GM12878 (cell line): ENCODE measurements at regions not wholly inside any gene's neighbourhood (a gene's known extent, or its start where the extent isn't known, plus 50 kb on each side); places are given as distances from the start of the nearest gene placed in this dataset.

Experiments used
- BRCA1 ChIP-seq: IDR thresholded peaks from 2 replicates; pipeline ENCODE4 v1.6.1; 2011; ENCODE audit warnings: low read depth, low read length, improper control_type of control experiment
- CTCF ChIP-seq, 3 experiments: IDR thresholded peaks in 2 of 3; conservative IDR thresholded peaks in 1 of 3; 2 replicates each; pipeline ENCODE4 v1.5.1; 2011; ENCODE audit warnings: low read depth in 3 of 3, low read length in 3 of 3, mild to moderate bottlenecking in 3 of 3, control low read depth in 2 of 3, moderate library complexity in 2 of 3, inconsistent platforms in 1 of 3, mixed read lengths in 1 of 3; ENCODE audit not compliant: control insufficient read depth in 2 of 3, insufficient read depth in 1 of 3; ENCODE audit errors: extremely low read depth in 1 of 3
- EZH2 ChIP-seq: IDR thresholded peaks from 2 replicates; pipeline ENCODE4 v1.6.1; 2012; ENCODE audit warnings: low read depth, mild to moderate bottlenecking, control low read depth, inconsistent platforms, low read length, borderline replicate concordance; ENCODE audit not compliant: control insufficient read depth
- HDAC2 ChIP-seq: fragments of 200-600 bp; sonication (generic); IDR thresholded peaks from 2 replicates; pipeline ENCODE4 v1.6.1; 2017
- HDAC6 ChIP-seq: fragments of 200-600 bp; sonication (generic); IDR thresholded peaks from one replicate; pipeline ENCODE4 v1.8.0; 2017; ENCODE audit warnings: antibody characterized with exemption; ENCODE audit not compliant: unreplicated experiment
- IKZF2 ChIP-seq, 2 experiments: fragments of 450-650 bp; IDR thresholded peaks; 2 replicates each; pipeline ENCODE4 v1.6.1; 2017; ENCODE audit warnings: mild to moderate bottlenecking in 2 of 2, moderate library complexity in 2 of 2
- PKNOX1 ChIP-seq: fragments of 450-650 bp; IDR thresholded peaks from 2 replicates; pipeline ENCODE4 v1.6.1; 2016; ENCODE audit warnings: mild to moderate bottlenecking
- RBBP5 ChIP-seq: fragments of 200-600 bp; sonication (generic); conservative IDR thresholded peaks from 2 replicates; pipeline ENCODE4 v1.6.1; 2016
- SMC3 ChIP-seq: IDR thresholded peaks from 2 replicates; pipeline ENCODE4 v1.6.1; 2011; ENCODE audit warnings: low read length, improper control_type of control experiment, borderline replicate concordance

GRCh38 chr12:113664224-113664681, 192.6 kb upstream of the LHX5 start:
- TF ChIP-seq PKNOX1 (no peak), CTCF (IDR thresholded peaks at IDR 0.05 in 2 of 3, conservative IDR thresholded peaks at IDR 0.05 in 1 of 3; ENCODE audit: control insufficient read depth in 2 of 3, extremely low read depth in 1 of 3, insufficient read depth in 1 of 3, low read depth in 3 of 3, low read length in 3 of 3) (no peak), IKZF2 (IDR thresholded peaks at IDR 0.05) (no peak), SMC3 (no peak), BRCA1 (no peak), HDAC6 (no peak), EZH2 (no peak), RBBP5 (no peak), HDAC2 (no peak)
